HFFc6 (cell line): ENCODE measurements at regions not wholly inside any gene's neighbourhood (a gene's known extent, or its start where the extent isn't known, plus 50 kb on each side); places are given as distances from the start of the nearest gene placed in this dataset.
A peak's percentile ranks its signal among the peaks of the same experiment; 100 is the strongest.

Experiments
- DNase-seq: peaks from one replicate; pipeline ENCODE4 v3.0.0-alpha.2; 2018
- H3K27ac Mint-ChIP-seq: 2 replicates; pipeline ENCODE4 v1.8.0; 2020; ENCODE audit warnings: mild to moderate bottlenecking, mixed read lengths
- H3K27me3 Mint-ChIP-seq: 2 replicates; pipeline ENCODE4 v1.8.0; 2021; ENCODE audit warnings: mild to moderate bottlenecking, moderate library complexity, mixed read lengths; ENCODE audit not compliant: insufficient read depth
- H3K36me3 Mint-ChIP-seq: 2 replicates; pipeline ENCODE4 v1.8.0; 2021; ENCODE audit warnings: low read depth, mixed read lengths
- H3K4me1 Mint-ChIP-seq: 2 replicates; pipeline ENCODE4 v1.8.0; 2020; ENCODE audit warnings: low read depth, mixed read lengths
- H3K4me3 Mint-ChIP-seq: 2 replicates; pipeline ENCODE4 v1.8.0; 2020; ENCODE audit warnings: mild to moderate bottlenecking, moderate library complexity, mixed read lengths
- H3K9me3 Mint-ChIP-seq: 2 replicates; pipeline ENCODE4 v1.8.0; 2020; ENCODE audit warnings: mild to moderate bottlenecking, mixed read lengths
- TF ChIP-seq, protein P1 (sequence below): fragments of 200-600 bp; sonication (generic); IDR thresholded peaks from 2 replicates; pipeline ENCODE4 v1.5.0; 2021; ENCODE audit warnings: antibody characterized with exemption, mild to moderate bottlenecking

DNA sequence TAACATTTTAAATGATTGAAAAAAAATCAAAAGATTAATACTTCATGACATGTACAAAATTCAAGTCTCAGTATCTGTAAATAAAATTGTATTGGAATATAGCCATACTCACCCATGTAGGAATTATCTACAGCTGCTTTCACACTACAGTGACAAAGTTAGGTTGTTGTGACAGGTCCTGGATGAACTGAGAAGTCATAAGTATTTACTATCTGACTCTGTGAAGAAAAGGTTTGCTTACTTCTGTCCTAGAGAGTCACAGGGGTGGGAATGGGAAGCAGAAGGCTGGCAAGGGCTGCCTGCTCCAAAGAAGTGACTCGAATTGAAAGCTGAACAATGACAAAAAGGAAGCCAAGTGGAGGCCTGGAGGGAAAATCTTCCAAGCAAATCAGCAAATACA is 155.2 kb downstream of the SLC30A10 start:
- no peaks in the 10 kb centered on the region for H3K36me3 Mint-ChIP-seq
- no peaks in the 10 kb centered on the region; the same call in 1 of the 2 replicates for H3K27me3 Mint-ChIP-seq
- H3K27ac Mint-ChIP-seq = no peak overlapping the region
- no peak overlapping the region for H3K4me3 Mint-ChIP-seq
- DNase-seq = no peak
- no peaks in the 10 kb centered on the region for H3K4me1 Mint-ChIP-seq
- peaks cover 39% of the 10 kb centered on the region for H3K9me3 Mint-ChIP-seq
- TF ChIP-seq, protein P1, sequence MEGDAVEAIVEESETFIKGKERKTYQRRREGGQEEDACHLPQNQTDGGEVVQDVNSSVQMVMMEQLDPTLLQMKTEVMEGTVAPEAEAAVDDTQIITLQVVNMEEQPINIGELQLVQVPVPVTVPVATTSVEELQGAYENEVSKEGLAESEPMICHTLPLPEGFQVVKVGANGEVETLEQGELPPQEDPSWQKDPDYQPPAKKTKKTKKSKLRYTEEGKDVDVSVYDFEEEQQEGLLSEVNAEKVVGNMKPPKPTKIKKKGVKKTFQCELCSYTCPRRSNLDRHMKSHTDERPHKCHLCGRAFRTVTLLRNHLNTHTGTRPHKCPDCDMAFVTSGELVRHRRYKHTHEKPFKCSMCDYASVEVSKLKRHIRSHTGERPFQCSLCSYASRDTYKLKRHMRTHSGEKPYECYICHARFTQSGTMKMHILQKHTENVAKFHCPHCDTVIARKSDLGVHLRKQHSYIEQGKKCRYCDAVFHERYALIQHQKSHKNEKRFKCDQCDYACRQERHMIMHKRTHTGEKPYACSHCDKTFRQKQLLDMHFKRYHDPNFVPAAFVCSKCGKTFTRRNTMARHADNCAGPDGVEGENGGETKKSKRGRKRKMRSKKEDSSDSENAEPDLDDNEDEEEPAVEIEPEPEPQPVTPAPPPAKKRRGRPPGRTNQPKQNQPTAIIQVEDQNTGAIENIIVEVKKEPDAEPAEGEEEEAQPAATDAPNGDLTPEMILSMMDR = no peak

DNA sequence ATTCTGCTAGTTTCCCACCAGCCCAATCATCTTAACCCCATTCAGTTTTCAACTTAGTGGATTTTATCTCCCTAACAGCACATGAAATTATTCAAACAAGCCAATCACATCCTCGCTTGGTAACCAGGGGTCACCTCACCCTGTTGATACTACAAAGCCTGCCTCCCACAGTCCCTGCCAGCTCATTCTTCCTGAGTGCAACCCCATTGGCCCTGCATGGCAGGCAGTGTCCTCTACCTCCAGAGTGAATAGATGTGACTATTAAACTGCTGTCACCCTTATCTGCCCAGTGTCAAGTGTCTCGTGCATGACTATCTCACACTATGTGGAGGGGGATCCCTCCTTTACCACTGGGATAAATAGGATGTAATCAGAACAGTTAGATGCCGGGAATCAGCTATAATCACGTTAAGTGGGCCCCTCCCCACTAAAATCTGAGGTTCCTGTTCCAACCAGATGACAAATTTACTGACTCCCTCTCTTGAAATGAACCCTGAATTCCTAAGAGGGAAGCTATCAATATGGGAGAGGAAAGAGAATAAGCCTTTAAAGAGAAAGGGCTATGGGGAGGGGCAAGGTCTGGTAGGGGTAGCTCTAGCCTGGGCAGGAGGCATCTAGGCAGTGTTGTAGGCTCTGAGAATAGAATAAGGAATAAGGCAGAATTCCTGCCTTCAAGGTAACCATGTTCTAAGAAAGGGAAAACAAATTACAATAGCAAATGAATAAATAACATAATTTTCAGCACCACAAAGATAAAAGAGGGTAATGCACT is 155.9 kb downstream of the SLC30A10 start:
- H3K27ac Mint-ChIP-seq = no peak overlapping the region
- no peaks in the 10 kb centered on the region for H3K4me1 Mint-ChIP-seq
- TF ChIP-seq, protein P1 = no peak
- H3K36me3 Mint-ChIP-seq = no peaks in the 10 kb centered on the region
- peaks cover 45% of the 10 kb centered on the region for H3K9me3 Mint-ChIP-seq
- no peak overlapping the region for H3K4me3 Mint-ChIP-seq
- no peaks in the 10 kb centered on the region; the same call in 1 of the 2 replicates for H3K27me3 Mint-ChIP-seq
- no peak for DNase-seq

DNA sequence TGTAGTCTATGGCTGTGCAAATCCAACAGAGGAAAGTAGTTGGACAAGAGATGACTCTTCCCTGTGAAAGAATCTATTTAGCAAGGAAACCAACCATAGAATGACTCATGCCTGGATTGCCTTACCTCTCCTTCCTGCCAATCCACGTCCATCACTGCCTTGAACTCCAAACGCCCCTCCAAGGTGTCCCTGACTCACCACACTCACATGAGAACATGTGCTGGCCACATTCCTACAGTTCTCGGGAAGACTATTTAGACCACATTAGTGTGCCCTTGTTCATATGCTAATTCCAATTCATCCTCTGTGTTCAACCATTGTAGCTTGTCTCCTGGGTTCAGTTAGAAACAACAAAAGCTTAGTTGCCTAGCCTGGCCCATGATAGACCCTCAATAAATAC is 157.3 kb downstream of the SLC30A10 start:
- Mint-ChIP-seq H3K27ac (no peak overlapping the region), H3K4me1 (no peaks in the 10 kb centered on the region), H3K36me3 (no peaks in the 10 kb centered on the region), H3K4me3 (no peak overlapping the region), H3K27me3 (no peaks in the 10 kb centered on the region; the same call in 1 of the 2 replicates), H3K9me3 (peaks cover 52% of the 10 kb centered on the region)
- TF ChIP-seq, protein P1 = no peak
- DNase-seq = peak; percentile 5

DNA sequence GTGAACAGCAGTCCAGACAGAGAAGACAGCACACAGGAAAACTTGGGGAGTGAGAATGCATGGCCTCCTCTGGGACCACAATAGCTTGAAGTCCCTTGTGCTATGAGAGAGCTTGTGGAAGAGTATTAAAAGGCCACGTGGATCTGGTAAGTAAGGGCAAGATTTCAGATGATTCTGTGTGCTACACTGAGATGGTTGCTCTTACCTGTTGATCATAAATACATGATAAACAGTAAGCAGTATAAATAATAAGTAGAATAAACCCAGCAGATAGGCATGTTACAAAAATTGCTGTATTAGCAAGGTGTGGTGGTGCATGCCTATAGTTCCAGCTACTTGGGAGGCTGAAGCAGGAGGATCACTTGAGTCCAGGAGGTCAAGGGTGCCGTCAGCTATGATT is 150.4 kb upstream of the ZC3H11B start:
- H3K9me3 Mint-ChIP-seq = peaks cover 53% of the 10 kb centered on the region
- H3K4me1 Mint-ChIP-seq = no peaks in the 10 kb centered on the region
- H3K27ac Mint-ChIP-seq = no peak overlapping the region
- no peak overlapping the region for H3K4me3 Mint-ChIP-seq
- H3K36me3 Mint-ChIP-seq = no peaks in the 10 kb centered on the region; the same call in 1 of the 2 replicates
- H3K27me3 Mint-ChIP-seq = no peaks in the 10 kb centered on the region
- DNase-seq = no peak
- TF ChIP-seq, protein P1 = no peak

DNA sequence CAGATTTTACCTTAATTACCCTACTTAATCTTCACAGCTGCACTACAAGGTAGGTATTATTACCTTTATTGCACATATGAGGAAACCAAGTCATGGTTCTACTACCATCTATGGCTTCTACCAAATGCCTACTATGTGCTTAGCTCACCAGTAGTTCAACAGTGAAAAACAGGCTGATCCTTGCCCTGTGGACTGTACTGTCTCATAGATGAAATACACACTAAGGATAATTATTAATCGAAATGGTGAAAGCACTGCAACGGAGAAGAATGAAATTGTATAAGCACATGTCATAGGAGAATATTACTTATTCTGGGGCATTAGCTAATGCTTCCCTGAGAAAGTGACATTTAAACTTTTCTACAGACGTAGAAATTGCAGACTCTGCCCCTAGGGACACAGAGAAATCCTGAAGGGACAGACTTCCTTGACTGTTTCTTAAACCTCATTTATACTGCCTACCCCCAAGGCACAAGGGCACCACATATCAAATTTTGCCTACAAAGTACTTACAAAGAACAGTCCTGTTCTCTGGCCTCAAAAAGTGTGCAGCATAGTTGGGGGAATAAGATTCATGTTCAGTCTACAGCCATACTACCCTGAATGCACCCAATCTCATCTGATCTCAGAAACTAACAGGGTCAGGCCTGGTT is 148.4 kb upstream of the ZC3H11B start:
- DNase-seq = no peak
- Mint-ChIP-seq H3K4me3 (no peak overlapping the region), H3K27me3 (no peaks in the 10 kb centered on the region; the same call in 1 of the 2 replicates), H3K27ac (no peak overlapping the region), H3K4me1 (no peaks in the 10 kb centered on the region), H3K36me3 (no peaks in the 10 kb centered on the region; the same call in 1 of the 2 replicates), H3K9me3 (peaks cover 46% of the 10 kb centered on the region)
- TF ChIP-seq, protein P1 = no peak
